NCI-H748 (cell line): ENCODE measurements at regions not wholly inside any gene's neighbourhood (a gene's known extent, or its start where the extent isn't known, plus 50 kb on each side); places are given as distances from the start of the nearest gene placed in this dataset.
A peak's percentile ranks its signal among the peaks of the same experiment; 100 is the strongest.

Experiments
- DNase-seq: peaks from one replicate; lab custom pipeline; 2025; ENCODE audit not compliant: unreplicated experiment; lab: John Stamatoyannopoulos, UW

DNA sequence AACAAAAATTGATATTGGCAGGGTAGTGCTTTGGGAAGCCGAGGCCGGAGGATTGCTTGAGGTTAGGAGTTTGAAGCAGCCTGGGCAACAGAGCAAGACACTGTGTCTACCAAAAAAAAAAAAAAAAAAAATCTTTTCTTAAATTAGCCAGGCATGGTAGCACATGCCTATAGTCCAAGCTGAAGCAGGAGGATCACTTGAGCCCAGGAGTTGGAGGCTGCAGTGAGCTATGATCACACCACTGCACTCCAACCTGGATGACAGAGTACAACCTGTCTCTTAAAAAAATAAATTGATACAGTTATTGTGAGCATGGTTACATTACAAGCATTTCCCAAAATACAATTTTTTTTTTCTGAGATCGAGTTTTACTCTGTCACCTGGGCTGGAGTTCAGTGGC lies 59.4 kb upstream of the SVIL start:
- DNase-seq: no peak

DNA sequence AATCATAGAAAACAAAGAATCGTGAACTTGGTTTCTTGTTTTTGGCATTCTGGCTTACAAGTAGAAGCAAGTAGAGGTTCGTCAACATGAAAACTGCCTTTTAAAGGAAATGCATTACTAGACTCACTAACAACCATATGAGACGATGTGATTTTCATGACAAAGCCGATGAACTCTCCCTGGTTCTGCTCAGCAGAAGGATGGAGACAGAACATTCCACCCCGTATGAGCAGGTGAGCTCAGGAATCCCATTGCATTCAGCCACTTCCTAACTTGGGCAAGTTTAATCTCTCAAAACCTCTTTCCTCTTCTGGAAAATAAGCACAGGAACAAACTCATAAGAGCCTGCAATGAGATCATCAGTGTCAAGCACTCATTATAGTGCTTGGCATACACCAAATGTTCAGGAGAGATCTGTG lies 57.4 kb upstream of the SVIL start:
- DNase-seq: no peak

DNA sequence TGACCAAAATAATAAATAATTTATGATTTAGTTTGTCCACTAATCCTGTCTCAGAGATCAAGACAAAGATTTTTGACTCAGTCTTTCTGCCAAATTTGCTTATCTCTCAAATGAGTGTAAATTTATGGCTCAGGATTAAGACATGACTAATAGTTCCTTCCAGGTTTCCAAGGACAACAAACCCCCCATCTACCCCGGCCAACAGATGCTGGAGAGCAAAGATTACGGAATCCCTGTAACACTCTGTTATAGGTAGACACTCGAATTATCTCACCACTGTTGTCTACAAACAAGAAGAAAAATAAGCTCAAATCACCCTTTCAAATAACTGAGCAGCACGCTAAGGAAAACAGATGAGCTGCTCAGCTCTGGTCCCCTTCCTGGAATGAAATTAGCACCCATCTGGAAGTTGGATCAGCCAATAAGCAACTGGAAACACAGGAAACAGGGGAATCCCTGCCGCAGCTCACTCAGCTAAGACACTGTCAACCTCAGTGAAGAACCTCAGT lies 56.8 kb upstream of the SVIL start:
- DNase-seq: no peak

DNA sequence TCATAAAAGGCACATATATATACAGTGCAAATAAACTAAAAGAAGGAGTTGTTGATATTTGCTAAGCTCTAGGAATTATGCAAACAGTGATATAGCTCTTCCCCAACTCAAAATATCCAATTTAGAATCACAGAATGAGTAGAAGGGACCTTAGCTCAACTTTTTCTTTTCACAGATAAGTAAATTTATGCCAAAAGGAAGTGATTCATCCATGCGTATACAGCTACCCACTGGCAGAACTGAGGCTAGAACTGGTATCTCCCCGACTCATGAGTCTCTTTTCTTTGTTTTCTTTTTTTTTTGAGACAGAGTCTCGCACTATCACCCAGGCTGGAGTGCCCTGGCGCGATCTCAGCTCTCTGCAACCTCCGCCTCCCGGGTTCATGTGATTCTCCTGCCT lies 54.2 kb upstream of the SVIL start:
- DNase-seq: no peak

- DNase-seq: peak; percentile 68
Measured at GRCh38 chr10:29688230-29688661, 53.5 kb upstream of the SVIL start.

- no peak for DNase-seq
Measured at GRCh38 chr10:29687421-29688164, 52.8 kb upstream of the SVIL start.

DNA sequence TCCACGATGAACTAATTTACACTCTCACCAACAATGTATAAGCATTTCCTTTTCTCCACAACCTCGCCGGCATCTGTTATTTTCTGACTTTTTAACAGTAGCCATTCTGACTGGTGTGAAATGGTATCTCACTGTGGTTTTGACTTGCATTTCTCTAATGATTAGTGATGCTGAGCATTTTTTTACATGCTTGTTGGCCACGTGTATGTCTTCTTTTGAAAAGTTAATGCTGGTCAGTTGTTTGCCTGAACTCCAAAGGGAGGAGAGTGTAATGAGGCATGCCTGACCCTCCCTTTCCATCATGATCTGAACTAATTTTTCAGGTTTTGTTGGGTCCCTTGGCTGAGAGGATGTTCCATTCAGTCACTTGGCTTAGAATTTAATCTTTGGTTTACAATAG lies 50.7 kb upstream of the SVIL start:
- DNase-seq: no peak
